Stimulated activated CD4-positive, alpha-beta T cell treated with anti-CD3 and anti-CD28 coated beads, TNF-alpha, amount 100 ng/mL, for 1 hour (primary cell): ENCODE measurements at regions not wholly inside any gene's neighbourhood (a gene's known extent, or its start where the extent isn't known, plus 50 kb on each side); places are given as distances from the start of the nearest gene placed in this dataset.
"Not testable (repeated sequence)": the region's sequence is repeated elsewhere in the genome, so short reads cannot be mapped to it uniquely, and the experiment has no call there.

Experiments
- DNase-seq, 3 donors: peaks; one replicate each; pipeline ENCODE4 v3.0.0-alpha.2; 2020; ENCODE audit warnings: low read depth in 3 of 3, low spot score in 1 of 3

DNA sequence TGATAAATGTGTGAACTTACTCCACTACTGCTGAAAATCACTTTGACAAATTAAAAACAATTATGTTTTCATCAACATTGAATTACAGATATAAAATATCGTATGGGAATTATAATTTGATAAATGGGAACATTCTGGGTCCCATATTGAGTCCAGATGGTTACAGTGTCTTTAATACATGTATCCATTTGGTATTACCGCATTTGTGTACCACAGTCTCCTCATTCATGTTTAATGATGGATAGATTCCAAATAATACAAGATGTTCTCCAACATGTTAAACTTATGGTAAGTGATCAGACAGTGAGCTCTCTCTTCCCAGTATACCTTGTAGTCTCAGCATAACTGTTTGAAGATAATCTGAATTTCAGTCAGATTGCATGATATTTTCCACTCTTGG lies 1706.8 kb upstream of the PCDH7 start:
- no peak for DNase-seq

- no peak for DNase-seq
Measured at GRCh38 chr4:29014555-29014954, 1705.6 kb upstream of the PCDH7 start.

- DNase-seq: no peak
Measured at GRCh38 chr4:29033703-29034102, 1686.5 kb upstream of the PCDH7 start.

- no peak for DNase-seq
Measured at GRCh38 chr4:29037501-29037900, 1682.7 kb upstream of the PCDH7 start.

GRCh38 chr4:29043411-29043810 lies 1676.8 kb upstream of the PCDH7 start:
- no peak for DNase-seq

GRCh38 chr4:29046186-29046585 lies 1674.0 kb upstream of the PCDH7 start:
- no peak for DNase-seq

GRCh38 chr4:29046781-29047180 lies 1673.4 kb upstream of the PCDH7 start:
- DNase-seq: no peak

- DNase-seq: no peak
Measured at GRCh38 chr4:29047341-29048041, 1672.7 kb upstream of the PCDH7 start.

DNA sequence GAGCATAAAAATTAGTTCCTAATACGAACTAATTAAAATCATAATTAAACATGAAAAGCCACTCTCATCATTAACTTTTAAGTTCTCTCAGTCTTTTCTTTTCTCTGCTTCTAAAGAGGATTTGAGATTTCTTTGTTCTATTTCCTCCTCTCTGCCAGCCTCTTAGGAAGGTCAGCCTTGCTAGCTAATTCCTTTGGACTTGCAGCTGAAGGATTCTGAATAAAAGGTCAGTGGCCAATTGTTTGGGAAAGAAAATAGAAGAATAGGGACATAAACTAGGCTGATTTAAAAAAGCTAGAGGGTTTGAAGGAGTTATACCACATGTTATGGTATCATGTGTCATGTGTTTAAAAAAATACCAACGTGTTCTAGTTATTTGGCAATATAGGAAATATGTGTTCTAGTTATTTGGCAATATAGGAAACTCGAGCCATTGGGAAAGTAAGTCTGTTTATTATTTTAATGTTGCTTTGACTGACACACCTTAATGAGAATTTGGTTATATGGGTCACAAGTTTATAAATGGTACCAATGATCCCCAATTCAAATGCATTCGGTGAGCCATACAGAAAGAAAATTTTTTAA lies 1668.7 kb upstream of the PCDH7 start:
- DNase-seq: no peak

DNA sequence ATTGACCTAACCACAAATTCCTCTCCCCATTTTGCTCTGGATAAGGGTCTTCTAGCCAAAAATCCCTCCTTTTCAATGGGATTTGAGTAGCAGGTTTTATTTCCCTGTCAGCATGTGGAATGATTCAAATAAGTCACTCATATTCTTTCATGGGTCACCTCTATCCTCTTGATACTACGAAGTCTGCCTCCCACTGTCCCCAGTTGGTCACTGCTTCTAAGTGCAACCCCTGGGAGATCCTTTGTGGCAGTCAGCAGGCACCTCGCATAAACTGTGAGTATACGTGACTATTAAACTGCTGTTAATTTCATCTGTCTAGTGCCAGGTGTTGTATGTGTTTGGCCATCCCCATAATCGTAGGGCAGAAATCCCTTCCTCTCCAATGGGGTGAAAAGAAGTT lies 1667.9 kb upstream of the PCDH7 start:
- DNase-seq: no peak

- DNase-seq: no peak
Measured at GRCh38 chr4:29058531-29058930, 1661.6 kb upstream of the PCDH7 start.

DNA sequence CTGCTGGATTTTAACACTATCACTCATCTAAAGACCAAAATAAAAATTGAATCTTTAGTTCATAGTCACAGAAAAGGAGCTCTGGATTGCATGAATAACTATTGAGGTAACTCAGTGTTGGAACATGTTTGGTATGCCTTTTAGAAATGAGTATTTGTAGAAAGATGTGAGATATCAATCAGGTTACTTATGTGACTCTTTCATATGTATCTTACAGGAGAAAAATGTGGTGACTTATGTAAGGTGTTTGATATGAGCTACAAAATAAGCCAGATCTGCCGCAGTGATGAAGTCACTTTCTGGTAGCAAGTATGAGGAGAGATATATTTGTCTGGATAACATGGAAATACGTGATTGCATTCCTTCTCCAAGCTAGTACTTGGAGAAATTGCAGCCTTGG lies 1653.3 kb upstream of the PCDH7 start:
- no peak for DNase-seq

DNA sequence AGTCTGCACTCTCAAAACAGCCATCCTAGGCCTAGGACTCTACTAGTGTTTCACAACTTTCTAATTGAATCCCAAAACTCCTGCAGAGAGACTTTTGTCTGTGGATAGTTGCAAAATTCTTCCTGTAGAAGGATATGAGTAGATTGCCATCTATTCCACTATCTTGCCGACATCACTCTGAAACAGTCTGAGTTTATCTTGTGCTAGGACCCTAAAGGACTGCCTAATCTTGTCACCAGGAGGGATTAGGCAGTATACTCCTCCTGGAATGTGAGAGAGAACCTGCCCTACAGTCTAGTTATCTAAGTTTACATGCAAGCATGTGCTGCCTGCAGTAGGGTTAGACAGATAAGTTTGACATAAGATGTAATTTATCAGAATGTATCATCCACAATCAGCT lies 1646.6 kb upstream of the PCDH7 start:
- DNase-seq: no peak

GRCh38 chr4:29075366-29075765 lies 1644.8 kb upstream of the PCDH7 start:
- no peak for DNase-seq

DNA sequence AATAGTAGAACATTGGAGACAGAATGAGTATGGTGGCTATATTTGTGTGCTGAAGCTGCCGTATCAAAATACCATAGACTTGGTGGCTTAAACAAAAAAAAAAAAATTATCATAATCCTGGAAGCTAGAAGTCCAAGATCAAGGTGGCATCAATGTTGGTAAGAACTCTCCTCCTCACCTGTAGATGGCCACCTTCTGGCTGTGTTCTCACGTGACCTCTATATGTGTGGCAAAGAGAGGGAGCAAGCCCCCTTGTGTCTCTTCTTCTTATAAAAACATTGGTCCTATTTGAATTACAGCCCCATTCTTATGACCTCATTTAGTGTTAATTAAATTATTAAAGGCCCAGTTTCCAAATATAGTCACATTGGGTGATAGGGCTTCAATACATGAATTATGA lies 1640.9 kb upstream of the PCDH7 start:
- DNase-seq: no peak

DNA sequence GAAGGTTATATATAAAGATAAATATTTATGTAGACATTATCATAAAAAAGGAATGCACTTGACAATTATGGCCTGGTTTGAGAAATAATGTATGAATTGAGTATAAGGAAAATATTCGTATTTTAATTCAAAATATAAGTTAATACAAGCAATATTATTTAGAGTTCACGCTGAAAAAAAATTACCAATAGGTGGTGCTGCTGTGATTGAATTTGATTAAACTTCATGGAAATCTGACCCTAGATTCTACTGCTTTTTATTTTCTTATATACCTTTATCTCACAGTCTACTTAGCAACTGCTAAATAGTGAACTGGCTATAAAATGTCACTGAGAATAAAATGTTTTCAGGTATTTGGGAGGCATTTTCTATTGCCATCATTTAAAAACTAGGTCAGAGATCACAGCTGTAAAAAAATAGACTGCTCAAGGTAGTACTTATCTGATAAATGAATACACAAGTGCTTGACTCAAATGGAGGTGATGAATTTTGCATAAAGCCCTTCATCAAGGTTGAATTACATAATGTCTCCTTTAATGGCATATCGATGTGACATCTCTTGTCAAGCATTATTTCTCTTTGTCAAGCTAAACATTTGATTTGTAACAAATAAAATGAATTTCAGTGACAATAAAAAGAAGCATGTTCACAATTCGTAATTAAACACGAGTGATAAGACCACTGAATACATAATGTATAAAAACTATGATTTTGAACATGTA lies 1638.8 kb upstream of the PCDH7 start:
- no peak for DNase-seq

- DNase-seq: no peak
Measured at GRCh38 chr4:29082684-29083083, 1637.5 kb upstream of the PCDH7 start.

DNA sequence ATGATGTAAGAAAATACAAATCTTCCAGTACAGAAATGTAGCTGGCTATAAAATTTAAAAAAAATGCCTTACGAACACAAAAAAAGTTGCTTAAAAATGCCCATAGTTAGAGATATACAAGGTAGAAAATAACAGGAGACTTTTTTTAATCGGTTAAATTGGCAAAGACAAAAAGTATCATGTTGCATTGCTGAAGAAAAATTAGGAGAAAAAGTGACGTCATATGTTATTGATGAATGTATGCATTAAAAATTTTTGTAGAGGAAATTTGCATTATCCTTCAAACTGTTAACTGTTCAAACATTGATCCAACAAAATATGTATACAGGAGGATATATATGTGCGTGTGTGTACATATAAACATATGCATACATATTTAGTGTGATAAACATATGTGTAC lies 1634.4 kb upstream of the PCDH7 start:
- DNase-seq: no peak

- DNase-seq: no peak
Measured at GRCh38 chr4:29104694-29105093, 1615.5 kb upstream of the PCDH7 start.

- DNase-seq: no peak
Measured at GRCh38 chr4:29113960-29114359, 1606.2 kb upstream of the PCDH7 start.

DNA sequence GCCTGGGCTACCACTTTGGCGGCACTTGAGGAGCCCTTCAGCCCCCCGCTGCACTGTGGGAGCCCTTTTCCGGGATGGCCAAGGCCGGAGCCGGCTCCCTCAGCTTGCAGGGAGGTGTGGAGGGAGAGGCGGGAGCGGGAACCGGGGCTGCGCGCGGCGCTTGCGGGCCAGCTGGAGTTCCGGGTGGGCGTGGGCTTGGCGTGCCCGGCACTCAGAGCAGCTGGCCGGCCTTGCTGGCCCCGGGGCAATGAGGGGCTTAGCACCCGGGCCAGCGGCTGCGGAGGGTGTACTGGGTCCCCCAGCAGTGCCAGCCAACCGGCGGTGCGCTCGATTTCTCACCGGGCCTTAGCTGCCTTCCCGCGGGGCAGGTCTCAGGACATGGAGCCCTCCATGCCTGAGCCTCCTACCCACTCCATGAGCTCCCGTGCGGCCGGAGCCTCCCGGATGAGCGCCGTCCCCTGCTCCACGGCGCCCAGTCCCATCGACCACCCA lies 1602.9 kb upstream of the PCDH7 start:
- DNase-seq: not testable (repeated sequence)

- no peak for DNase-seq
Measured at GRCh38 chr4:29121586-29121985, 1598.6 kb upstream of the PCDH7 start.
